Endothelial cell of umbilical vein (primary cell): ENCODE measurements at regions not wholly inside any gene's neighbourhood (a gene's known extent, or its start where the extent isn't known, plus 50 kb on each side); places are given as distances from the start of the nearest gene placed in this dataset.

Experiments
- MAX ChIP-seq: IDR thresholded peaks from 2 replicates; pipeline ENCODE4 v1.6.1; 2011; ENCODE audit not compliant: insufficient read depth, insufficient read length
- POLR2A ChIP-seq: IDR thresholded peaks from 2 replicates; pipeline ENCODE4 v1.6.1; 2012; ENCODE audit warnings: low read depth, mild to moderate bottlenecking, control low read depth, low read length
- POLR2AphosphoS5 ChIP-seq: IDR thresholded peaks from 2 replicates; pipeline ENCODE4 v1.6.1; 2012; ENCODE audit warnings: low read depth, mild to moderate bottlenecking, control low read depth, low read length, moderate library complexity; ENCODE audit not compliant: insufficient read depth
- TF ChIP-seq, protein P1 (sequence below), 2 donors: IDR thresholded peaks; 1 replicate in 1 of 2; 2 replicates in 1 of 2; pipeline ENCODE4 v1.5.1; 2011; ENCODE audit warnings: low read length in 2 of 2, mild to moderate bottlenecking in 2 of 2, moderate library complexity in 2 of 2, control low read depth in 1 of 2, inconsistent platforms in 1 of 2, low read depth in 1 of 2; ENCODE audit not compliant: insufficient read depth in 1 of 2; ENCODE audit errors: extremely low read depth in 1 of 2

- TF ChIP-seq, protein P1, sequence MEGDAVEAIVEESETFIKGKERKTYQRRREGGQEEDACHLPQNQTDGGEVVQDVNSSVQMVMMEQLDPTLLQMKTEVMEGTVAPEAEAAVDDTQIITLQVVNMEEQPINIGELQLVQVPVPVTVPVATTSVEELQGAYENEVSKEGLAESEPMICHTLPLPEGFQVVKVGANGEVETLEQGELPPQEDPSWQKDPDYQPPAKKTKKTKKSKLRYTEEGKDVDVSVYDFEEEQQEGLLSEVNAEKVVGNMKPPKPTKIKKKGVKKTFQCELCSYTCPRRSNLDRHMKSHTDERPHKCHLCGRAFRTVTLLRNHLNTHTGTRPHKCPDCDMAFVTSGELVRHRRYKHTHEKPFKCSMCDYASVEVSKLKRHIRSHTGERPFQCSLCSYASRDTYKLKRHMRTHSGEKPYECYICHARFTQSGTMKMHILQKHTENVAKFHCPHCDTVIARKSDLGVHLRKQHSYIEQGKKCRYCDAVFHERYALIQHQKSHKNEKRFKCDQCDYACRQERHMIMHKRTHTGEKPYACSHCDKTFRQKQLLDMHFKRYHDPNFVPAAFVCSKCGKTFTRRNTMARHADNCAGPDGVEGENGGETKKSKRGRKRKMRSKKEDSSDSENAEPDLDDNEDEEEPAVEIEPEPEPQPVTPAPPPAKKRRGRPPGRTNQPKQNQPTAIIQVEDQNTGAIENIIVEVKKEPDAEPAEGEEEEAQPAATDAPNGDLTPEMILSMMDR (IDR thresholded peaks at IDR 0.05; ENCODE audit: extremely low read depth in 1 of 2, insufficient read depth in 1 of 2, low read depth in 1 of 2, low read length in 2 of 2), result no peak
- TF ChIP-seq MAX, result no peak
- no peak for TF ChIP-seq POLR2AphosphoS5
- TF ChIP-seq POLR2A, result no peak
Measured at GRCh38 chr9:100919506-100919905, 109.0 kb upstream of the PLPPR1 start.
